Heart left ventricle (tissue), 13 donors: ENCODE measurements at regions not wholly inside any gene's neighbourhood (a gene's known extent, or its start where the extent isn't known, plus 50 kb on each side); places are given as distances from the start of the nearest gene placed in this dataset.

ENCODE experiments used
- POLR2A ChIP-seq, 2 donors: fragments of 450-650 bp; IDR thresholded peaks; one replicate each; pipeline ENCODE4 v1.6.1; 2017; ENCODE audit warnings: antibody characterized with exemption in 2 of 2, mild to moderate bottlenecking in 2 of 2, moderate library complexity in 2 of 2
- TF ChIP-seq, protein P1 (sequence below), 12 donors: fragments of 200-600 bp; sonication (generic) in 4 of 12; IDR thresholded peaks; one replicate each; pipeline versions ENCODE4 v1.5.0 to v1.8.0; 2018 to 2022; ENCODE audit warnings: antibody characterized with exemption in 12 of 12, mild to moderate bottlenecking in 5 of 12
- donor health status: ischemic (EF 13 %, LVEDD 7.1; RV severe dilation, severe dysfunction).
- donor health status: DM: no; HTN: yes; CAD: no.
- donor health status: DM: no; HTN: no; CAD: no.
- donor health status: ischemic (EF 25% LVEDD 6.9; RV normal size, moderate dysfunction).
- donor health status: ischemic (EF 25% LVEDD 5.7; RV mildly dilated, moderate dysfunction).
- donor health status: ischemic (EF 35%, LVEDD 5.7; RV mildly dilated, moderate dysfunction).
- donor health status: nonischemic (EF 11% LVEDD 7.7; RV severe dilation, severe dysfunction).
- donor health status: DM: yes; HTN: yes; CAD: no.
- donor health status: PGD.
- donor health status: ischemic (EF 29% LVEDD 5.4; RV normal size, mild dysfunction).
- donor health status: nonischemic (EF 23%, LVEDD 6.1; RV moderate dilation, normal function).

DNA sequence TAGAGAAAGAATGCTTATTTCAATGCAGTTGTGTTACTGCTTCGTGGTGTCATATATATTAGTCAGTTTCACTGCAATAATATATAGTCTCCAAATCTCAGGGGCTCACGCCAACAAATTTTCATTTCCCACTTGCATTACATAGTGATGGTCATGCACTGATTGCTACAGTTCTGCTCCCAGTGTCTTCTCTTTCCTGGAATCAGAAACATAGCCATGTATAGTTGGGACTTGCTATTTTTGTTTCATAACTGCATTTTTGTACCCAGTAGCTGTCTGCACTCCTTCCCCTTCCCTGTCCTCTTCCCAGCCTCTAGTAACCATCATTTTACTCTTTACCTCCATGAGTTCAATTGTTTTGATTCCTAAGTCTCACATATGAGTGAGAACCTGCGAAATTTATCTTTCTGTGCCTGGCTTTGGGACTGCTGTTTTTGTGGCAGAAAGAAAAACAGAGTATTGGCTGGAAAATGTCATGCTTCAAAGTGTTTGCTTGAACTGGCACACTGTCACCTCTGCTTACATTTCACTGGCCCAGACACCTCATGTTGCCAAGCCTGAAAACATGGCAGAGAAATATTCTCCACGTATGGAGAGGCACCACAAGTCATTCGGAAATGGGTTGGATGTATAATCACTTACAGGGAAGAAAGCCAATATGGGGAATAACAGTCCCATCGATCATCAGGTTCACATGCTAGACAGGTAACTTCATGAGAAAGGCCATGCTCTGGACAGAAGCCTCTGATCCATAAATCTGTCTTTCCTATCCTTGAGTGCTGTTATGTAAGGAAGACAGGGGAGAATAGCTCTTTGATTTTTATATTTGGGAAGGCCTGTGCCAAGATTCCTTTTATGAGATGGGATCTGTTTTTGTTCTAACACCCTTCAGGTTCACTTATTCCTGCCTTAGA lies 60.4 kb upstream of the BACH1 start:
- TF ChIP-seq, protein P1, sequence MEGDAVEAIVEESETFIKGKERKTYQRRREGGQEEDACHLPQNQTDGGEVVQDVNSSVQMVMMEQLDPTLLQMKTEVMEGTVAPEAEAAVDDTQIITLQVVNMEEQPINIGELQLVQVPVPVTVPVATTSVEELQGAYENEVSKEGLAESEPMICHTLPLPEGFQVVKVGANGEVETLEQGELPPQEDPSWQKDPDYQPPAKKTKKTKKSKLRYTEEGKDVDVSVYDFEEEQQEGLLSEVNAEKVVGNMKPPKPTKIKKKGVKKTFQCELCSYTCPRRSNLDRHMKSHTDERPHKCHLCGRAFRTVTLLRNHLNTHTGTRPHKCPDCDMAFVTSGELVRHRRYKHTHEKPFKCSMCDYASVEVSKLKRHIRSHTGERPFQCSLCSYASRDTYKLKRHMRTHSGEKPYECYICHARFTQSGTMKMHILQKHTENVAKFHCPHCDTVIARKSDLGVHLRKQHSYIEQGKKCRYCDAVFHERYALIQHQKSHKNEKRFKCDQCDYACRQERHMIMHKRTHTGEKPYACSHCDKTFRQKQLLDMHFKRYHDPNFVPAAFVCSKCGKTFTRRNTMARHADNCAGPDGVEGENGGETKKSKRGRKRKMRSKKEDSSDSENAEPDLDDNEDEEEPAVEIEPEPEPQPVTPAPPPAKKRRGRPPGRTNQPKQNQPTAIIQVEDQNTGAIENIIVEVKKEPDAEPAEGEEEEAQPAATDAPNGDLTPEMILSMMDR (IDR thresholded peaks at IDR 0.05) = no peak
- TF ChIP-seq POLR2A (IDR thresholded peaks at IDR 0.05) = no peak
